Left lung (tissue), 4 donors: ENCODE measurements at regions not wholly inside any gene's neighbourhood (a gene's known extent, or its start where the extent isn't known, plus 50 kb on each side); places are given as distances from the start of the nearest gene placed in this dataset.

Experiments
- ATAC-seq: fragments of 200-7000 bp; cut with Tn5 transposase; one replicate; pipeline ENCODE4 v1.9.1; 2020; ENCODE audit warnings: moderate library complexity
- DNase-seq, 4 donors: peaks; one replicate each; pipeline ENCODE4 v3.0.0-alpha.2; 2013 to 2020
- H3K27ac ChIP-seq, 2 donors: fragments of 200-600 bp; sonication (generic) in 1 of 2; one replicate each; pipeline versions ENCODE4 v1.5.0 to v1.8.0; 2020 to 2021
- H3K27me3 ChIP-seq, 2 donors: fragments of 200-600 bp; sonication (generic) in 1 of 2; one replicate each; pipeline versions ENCODE4 v1.5.0 to v1.8.0; 2020 to 2021
- H3K36me3 ChIP-seq, 2 donors: fragments of 200-600 bp; sonication (generic) in 1 of 2; one replicate each; pipeline versions ENCODE4 v1.5.0 to v1.8.0; 2020 to 2021
- H3K4me1 ChIP-seq, 2 donors: fragments of 200-600 bp; one replicate each; pipeline ENCODE4 v1.8.0; 2021
- H3K4me3 ChIP-seq, 2 donors: fragments of 200-600 bp; sonication (generic) in 1 of 2; one replicate each; pipeline versions ENCODE4 v1.5.0 to v1.8.0; 2020 to 2021; ENCODE audit warnings: mild to moderate bottlenecking in 1 of 2
- H3K9me3 ChIP-seq, 2 donors: fragments of 200-600 bp; sonication (generic) in 1 of 2; one replicate each; pipeline versions ENCODE4 v1.5.0 to v1.8.0; 2020 to 2021
- intact Hi-C, 2 donors: fragments of 100-400 bp; cut with DNase I; formaldehyde crosslinking; loops; one replicate each; pipeline versions ENCODE4 v1.11.2 to v1.14.2; 2022
- TF ChIP-seq, protein P1 (sequence below), 2 donors: fragments of 200-600 bp; sonication (generic) in 1 of 2; IDR thresholded peaks; one replicate each; pipeline versions ENCODE4 v1.5.0 to v1.8.0; 2021; ENCODE audit warnings: antibody characterized with exemption in 2 of 2
- donor health status: DM: no; HTN: yes; CAD: no.
- donor health status: DM: no; HTN: no; CAD: no.

DNA sequence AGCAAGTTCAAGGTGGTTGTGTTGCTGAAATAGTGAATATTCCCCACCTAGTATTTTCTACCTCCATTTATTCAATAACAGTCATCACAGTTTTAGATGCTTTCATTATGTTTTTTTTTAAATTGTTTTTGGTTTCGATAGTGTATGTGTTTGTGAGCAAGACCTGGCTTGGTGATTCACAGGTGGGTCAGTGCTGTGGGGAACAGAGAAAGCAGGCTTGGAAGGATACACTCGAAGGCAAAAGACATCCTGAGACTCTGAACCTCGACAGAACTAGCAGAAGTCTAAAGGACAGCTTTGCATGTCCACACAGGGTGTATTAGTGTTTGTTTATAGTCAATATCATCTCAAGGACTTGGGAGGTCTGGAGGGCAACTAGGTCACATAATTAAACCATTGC, 551.5 kb downstream of the RIT2 start:
- ATAC-seq, result no peak

DNA sequence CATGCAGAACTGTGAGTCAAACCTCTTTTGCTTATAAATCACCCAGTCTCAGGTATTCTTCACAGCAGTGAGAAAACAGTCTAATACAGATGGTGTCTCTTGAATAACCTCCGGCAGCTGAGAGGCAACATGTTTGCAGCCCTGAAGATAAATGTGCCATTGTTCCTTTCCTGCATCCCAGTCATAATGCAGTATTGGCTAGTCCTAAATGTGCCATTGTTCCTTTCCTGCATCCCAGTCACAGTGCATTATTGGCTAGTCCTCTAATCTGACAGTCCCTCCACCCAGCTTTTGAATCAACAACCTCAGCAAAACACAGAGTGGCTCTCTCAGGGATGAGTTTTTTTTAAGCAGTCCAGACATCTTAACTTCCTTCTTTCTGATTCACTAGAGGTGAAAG, 550.7 kb downstream of the RIT2 start:
- intact Hi-C loops, result no loop called here
- Histone ChIP-seq H3K4me3 (no peak overlapping the region), H3K27ac (no peak overlapping the region), H3K36me3 (no peaks in the 10 kb centered on the region), H3K9me3 (no peaks in the 10 kb centered on the region), H3K4me1 (no peaks in the 10 kb centered on the region), H3K27me3 (no peaks in the 10 kb centered on the region)
- no peak for DNase-seq
- no peak for ATAC-seq
- TF ChIP-seq, protein P1, sequence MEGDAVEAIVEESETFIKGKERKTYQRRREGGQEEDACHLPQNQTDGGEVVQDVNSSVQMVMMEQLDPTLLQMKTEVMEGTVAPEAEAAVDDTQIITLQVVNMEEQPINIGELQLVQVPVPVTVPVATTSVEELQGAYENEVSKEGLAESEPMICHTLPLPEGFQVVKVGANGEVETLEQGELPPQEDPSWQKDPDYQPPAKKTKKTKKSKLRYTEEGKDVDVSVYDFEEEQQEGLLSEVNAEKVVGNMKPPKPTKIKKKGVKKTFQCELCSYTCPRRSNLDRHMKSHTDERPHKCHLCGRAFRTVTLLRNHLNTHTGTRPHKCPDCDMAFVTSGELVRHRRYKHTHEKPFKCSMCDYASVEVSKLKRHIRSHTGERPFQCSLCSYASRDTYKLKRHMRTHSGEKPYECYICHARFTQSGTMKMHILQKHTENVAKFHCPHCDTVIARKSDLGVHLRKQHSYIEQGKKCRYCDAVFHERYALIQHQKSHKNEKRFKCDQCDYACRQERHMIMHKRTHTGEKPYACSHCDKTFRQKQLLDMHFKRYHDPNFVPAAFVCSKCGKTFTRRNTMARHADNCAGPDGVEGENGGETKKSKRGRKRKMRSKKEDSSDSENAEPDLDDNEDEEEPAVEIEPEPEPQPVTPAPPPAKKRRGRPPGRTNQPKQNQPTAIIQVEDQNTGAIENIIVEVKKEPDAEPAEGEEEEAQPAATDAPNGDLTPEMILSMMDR (IDR thresholded peaks at IDR 0.05), result no peak

More for the DNA sequence above, 551.5 kb downstream of the RIT2 start:
- H3K36me3 ChIP-seq, result no peaks in the 10 kb centered on the region
- no peaks in the 10 kb centered on the region for H3K9me3 ChIP-seq
- TF ChIP-seq, protein P1 (IDR thresholded peaks at IDR 0.05), result no peak
- H3K27me3 ChIP-seq, result no peaks in the 10 kb centered on the region
- no peak overlapping the region for H3K4me3 ChIP-seq
- intact Hi-C loops, result no loop called here
- no peak overlapping the region for H3K27ac ChIP-seq
- DNase-seq, result no peak
- H3K4me1 ChIP-seq, result no peaks in the 10 kb centered on the region

DNA sequence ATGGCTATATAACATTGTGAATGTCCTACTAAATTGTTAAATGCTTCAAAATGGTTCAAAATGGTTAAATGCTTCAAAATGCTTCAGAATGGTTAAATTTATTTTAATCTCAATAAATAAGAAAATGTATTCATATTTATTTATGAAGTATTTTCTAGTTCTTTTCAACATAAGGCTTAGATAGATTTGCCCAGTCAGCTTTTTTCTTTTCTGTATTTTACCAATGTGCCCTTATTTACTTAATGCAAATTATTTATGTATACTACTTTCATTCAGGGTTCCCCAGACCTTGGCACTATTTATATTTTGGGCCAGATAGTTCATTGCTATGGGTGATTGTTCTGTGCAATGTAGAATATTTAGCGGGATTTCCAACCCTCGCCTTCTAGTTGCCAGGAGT, 546.7 kb downstream of the RIT2 start:
- no peak for ATAC-seq
- Histone ChIP-seq H3K27me3 (no peaks in the 10 kb centered on the region), H3K9me3 (no peaks in the 10 kb centered on the region), H3K36me3 (no peaks in the 10 kb centered on the region), H3K27ac (no peak overlapping the region), H3K4me1 (no peaks in the 10 kb centered on the region), H3K4me3 (no peak overlapping the region)
- intact Hi-C loops, result no loop called here
- TF ChIP-seq, protein P1 (IDR thresholded peaks at IDR 0.05), result no peak
- DNase-seq, result no peak

DNA sequence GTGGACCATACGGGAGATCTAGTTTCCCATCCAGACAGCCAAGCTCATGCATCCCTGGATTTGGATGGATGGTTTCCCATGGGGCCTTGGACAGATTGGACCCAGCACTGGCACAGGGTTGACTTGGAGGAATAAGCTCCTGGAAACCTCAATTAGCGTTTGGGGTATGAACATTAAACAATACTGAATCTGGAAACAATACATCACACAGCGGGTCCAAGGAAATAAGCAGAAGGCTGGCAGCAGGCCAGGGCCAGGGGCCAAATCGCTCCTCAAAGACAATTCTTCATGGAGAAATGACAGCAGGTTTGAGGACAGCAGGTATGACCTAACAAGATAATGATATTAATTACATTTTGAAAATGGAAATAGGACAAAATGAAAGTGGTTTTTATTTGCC, 540.6 kb downstream of the RIT2 start:
- TF ChIP-seq, protein P1 (IDR thresholded peaks at IDR 0.05), result no peak
- Histone ChIP-seq H3K9me3 (no peaks in the 10 kb centered on the region), H3K27me3 (no peaks in the 10 kb centered on the region), H3K4me1 (no peaks in the 10 kb centered on the region), H3K36me3 (no peaks in the 10 kb centered on the region), H3K27ac (no peak overlapping the region), H3K4me3 (no peak overlapping the region)
- ATAC-seq (no peak), DNase-seq (no peak)
- intact Hi-C loops, result no loop called here

DNA sequence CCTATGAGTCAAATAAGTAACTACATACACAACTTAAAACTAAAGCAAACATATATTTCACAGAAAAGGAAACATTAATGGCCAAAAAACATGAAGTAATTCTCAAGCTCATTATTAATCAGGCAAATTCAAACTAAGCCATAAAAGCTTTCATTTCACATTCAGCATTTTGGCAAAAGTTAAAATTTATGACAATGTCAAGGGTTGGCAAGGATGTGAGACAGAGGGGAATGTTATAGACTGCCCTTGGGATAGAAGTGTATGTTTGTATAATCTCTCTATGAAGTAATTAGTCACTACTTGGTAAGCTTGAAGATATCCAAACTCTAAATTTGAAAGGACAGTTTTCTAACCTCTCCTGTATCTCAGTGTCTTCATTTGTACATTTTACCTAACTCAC, 539.4 kb downstream of the RIT2 start:
- Histone ChIP-seq H3K27me3 (no peaks in the 10 kb centered on the region), H3K4me1 (no peaks in the 10 kb centered on the region), H3K9me3 (no peaks in the 10 kb centered on the region), H3K36me3 (no peaks in the 10 kb centered on the region), H3K4me3 (no peak overlapping the region), H3K27ac (no peak overlapping the region)
- DNase-seq, result no peak
- no peak for ATAC-seq
- TF ChIP-seq, protein P1 (IDR thresholded peaks at IDR 0.05), result no peak
- intact Hi-C loops, result no loop called here
